Ascending aorta (tissue), 2 donors: ENCODE measurements at regions not wholly inside any gene's neighbourhood (a gene's known extent, or its start where the extent isn't known, plus 50 kb on each side); places are given as distances from the start of the nearest gene placed in this dataset.

Experiments
- DNase-seq, 2 donors: peaks; one replicate each; pipeline ENCODE4 v3.0.0-alpha.2; 2019; ENCODE audit warnings: low spot score in 2 of 2
- H3K27ac ChIP-seq, 2 donors: fragments of 200-600 bp; sonication (generic); one replicate each; pipeline ENCODE4 v1.5.1; 2016 to 2017; ENCODE audit warnings: mild to moderate bottlenecking in 1 of 2
- H3K27me3 ChIP-seq: fragments of 200-600 bp; sonication (generic); one replicate; pipeline ENCODE4 v1.5.1; 2017
- H3K36me3 ChIP-seq, 2 donors: fragments of 200-600 bp; sonication (generic); one replicate each; pipeline ENCODE4 v1.5.1; 2016
- H3K4me1 ChIP-seq, 2 donors: fragments of 200-600 bp; sonication (generic); one replicate each; pipeline ENCODE4 v1.5.1; 2016 to 2017; ENCODE audit warnings: mild to moderate bottlenecking in 1 of 2
- H3K4me3 ChIP-seq, 2 donors: fragments of 200-600 bp; sonication (generic); one replicate each; pipeline ENCODE4 v1.5.1; 2016 to 2017; ENCODE audit warnings: mild to moderate bottlenecking in 1 of 2
- H3K9me3 ChIP-seq, 2 donors: fragments of 200-600 bp; sonication (generic); one replicate each; pipeline ENCODE4 v1.5.1; 2016
- CTCF ChIP-seq, 3 experiments: fragments of 200-600 bp in 2 of 3; fragments of 450-650 bp in 1 of 3; sonication (generic) in 2 of 3; IDR thresholded peaks; one replicate each; pipeline ENCODE4 v1.5.1; 2016 to 2019; ENCODE audit warnings: antibody characterized with exemption in 3 of 3, mild to moderate bottlenecking in 1 of 3, moderate library complexity in 1 of 3
- intact Hi-C: fragments of 100-400 bp; cut with DNase I; formaldehyde crosslinking; loops from one replicate; pipeline ENCODE4 v1.15.1; 2023

- Histone ChIP-seq H3K4me1 (no peaks in the 10 kb centered on the region), H3K27ac (no peak overlapping the region), H3K9me3 (no peaks in the 10 kb centered on the region), H3K4me3 (no peak overlapping the region), H3K36me3 (no peaks in the 10 kb centered on the region), H3K27me3 (no peaks in the 10 kb centered on the region)
- no peak for TF ChIP-seq CTCF (IDR thresholded peaks at IDR 0.05)
- DNase-seq: no peak
- intact Hi-C loops: no loop called here
These were observed 421.7 kb downstream of the TUSC7 start for GRCh38 chr3:117131259-117131658.

GRCh38 chr3:117133066-117133465 lies 423.5 kb downstream of the TUSC7 start:
- no peaks in the 10 kb centered on the region for H3K4me1 ChIP-seq
- no peak for TF ChIP-seq CTCF (IDR thresholded peaks at IDR 0.05)
- intact Hi-C loops: no loop called here
- H3K27ac ChIP-seq: no peak overlapping the region
- no peaks in the 10 kb centered on the region for H3K27me3 ChIP-seq
- H3K9me3 ChIP-seq: no peaks in the 10 kb centered on the region
- DNase-seq: no peak
- no peak overlapping the region for H3K4me3 ChIP-seq
- H3K36me3 ChIP-seq: no peaks in the 10 kb centered on the region

- H3K27ac ChIP-seq: no peak overlapping the region
- H3K9me3 ChIP-seq: no peaks in the 10 kb centered on the region
- intact Hi-C loops: no loop called here
- no peaks in the 10 kb centered on the region for H3K36me3 ChIP-seq
- H3K4me1 ChIP-seq: no peaks in the 10 kb centered on the region
- TF ChIP-seq CTCF (IDR thresholded peaks at IDR 0.05): no peak
- no peak overlapping the region for H3K4me3 ChIP-seq
- no peaks in the 10 kb centered on the region for H3K27me3 ChIP-seq
- no peak for DNase-seq
These were observed 425.6 kb downstream of the TUSC7 start for GRCh38 chr3:117135207-117135606.

GRCh38 chr3:117136003-117136402 lies 426.4 kb downstream of the TUSC7 start:
- H3K36me3 ChIP-seq: no peaks in the 10 kb centered on the region
- no peak overlapping the region for H3K4me3 ChIP-seq
- no peak for TF ChIP-seq CTCF (IDR thresholded peaks at IDR 0.05)
- H3K27ac ChIP-seq: no peak overlapping the region
- H3K9me3 ChIP-seq: no peaks in the 10 kb centered on the region
- intact Hi-C loops: no loop called here
- DNase-seq: no peak
- no peaks in the 10 kb centered on the region for H3K27me3 ChIP-seq
- no peaks in the 10 kb centered on the region for H3K4me1 ChIP-seq

DNA sequence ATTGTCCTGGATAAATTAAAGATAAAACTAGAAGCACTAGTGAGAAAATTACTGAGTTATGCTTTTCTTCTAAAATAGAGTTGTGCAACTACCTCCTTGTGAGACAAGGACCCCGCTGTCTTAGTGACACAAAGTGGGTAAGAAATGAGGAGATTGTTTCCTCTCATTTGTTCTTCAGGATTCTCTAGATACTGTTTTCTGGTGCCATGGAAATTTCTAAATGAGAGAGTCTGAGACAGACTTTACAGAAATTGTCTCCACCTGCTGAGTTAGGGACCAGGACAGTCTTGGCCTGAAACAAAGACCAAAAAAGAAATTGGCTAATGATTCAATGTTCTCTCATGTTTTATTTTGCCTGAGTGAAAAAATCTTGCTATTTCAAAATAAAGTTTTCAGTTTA lies 427.5 kb downstream of the TUSC7 start:
- Histone ChIP-seq H3K27ac (no peak overlapping the region), H3K36me3 (no peaks in the 10 kb centered on the region), H3K4me1 (no peaks in the 10 kb centered on the region), H3K4me3 (no peak overlapping the region), H3K9me3 (no peaks in the 10 kb centered on the region), H3K27me3 (no peaks in the 10 kb centered on the region)
- no peak for TF ChIP-seq CTCF (IDR thresholded peaks at IDR 0.05)
- intact Hi-C loops: no loop called here
- DNase-seq: no peak

GRCh38 chr3:117139681-117140080 lies 430.1 kb downstream of the TUSC7 start:
- H3K36me3 ChIP-seq: no peaks in the 10 kb centered on the region
- H3K4me3 ChIP-seq: no peak overlapping the region
- no peak overlapping the region for H3K27ac ChIP-seq
- intact Hi-C loops: no loop called here
- no peak for DNase-seq
- H3K27me3 ChIP-seq: no peaks in the 10 kb centered on the region
- H3K9me3 ChIP-seq: no peaks in the 10 kb centered on the region
- TF ChIP-seq CTCF (IDR thresholded peaks at IDR 0.05): no peak
- H3K4me1 ChIP-seq: no peaks in the 10 kb centered on the region
